GM10266 (cell line): ENCODE measurements at regions not wholly inside any gene's neighbourhood (a gene's known extent, or its start where the extent isn't known, plus 50 kb on each side); places are given as distances from the start of the nearest gene placed in this dataset.
"Not testable (repeated sequence)": the region's sequence is repeated elsewhere in the genome, so short reads cannot be mapped to it uniquely, and the experiment has no call there.

Source experiments
- DNase-seq: peaks from one replicate; pipeline ENCODE4 v3.0.0; 2012; ENCODE audit errors: extremely low spot score

GRCh38 chr7:150093897-150094296 lies 220.1 kb downstream of the ATP6V0E2 start:
- DNase-seq: not testable (repeated sequence)

GRCh38 chr7:150096213-150096994 lies 222.6 kb downstream of the ATP6V0E2 start:
- not testable (repeated sequence) for DNase-seq

GRCh38 chr7:150098592-150098991 lies 224.6 kb upstream of the LRRC61 start:
- not testable (repeated sequence) for DNase-seq

GRCh38 chr7:150101282-150101681 lies 221.9 kb upstream of the LRRC61 start:
- not testable (repeated sequence) for DNase-seq

GRCh38 chr7:150107283-150107682 lies 215.9 kb upstream of the LRRC61 start:
- not testable (repeated sequence) for DNase-seq

- not testable (repeated sequence) for DNase-seq
These were observed 212.8 kb upstream of the LRRC61 start for GRCh38 chr7:150110375-150110820.

- DNase-seq: not testable (repeated sequence)
These were observed 212.3 kb upstream of the LRRC61 start for GRCh38 chr7:150110882-150111281.

- DNase-seq: not testable (repeated sequence)
These were observed 211.6 kb upstream of the LRRC61 start for GRCh38 chr7:150111373-150112139.

- not testable (repeated sequence) for DNase-seq
These were observed 209.9 kb upstream of the LRRC61 start for GRCh38 chr7:150113301-150113700.

GRCh38 chr7:150114591-150114990 lies 208.6 kb upstream of the LRRC61 start:
- not testable (repeated sequence) for DNase-seq

GRCh38 chr7:150119966-150120365 lies 203.2 kb upstream of the LRRC61 start:
- not testable (repeated sequence) for DNase-seq

GRCh38 chr7:150125831-150126230 lies 197.3 kb upstream of the LRRC61 start:
- not testable (repeated sequence) for DNase-seq

- not testable (repeated sequence) for DNase-seq
These were observed 188.7 kb upstream of the LRRC61 start for GRCh38 chr7:150134451-150134850.

- DNase-seq: not testable (repeated sequence)
These were observed 187.4 kb upstream of the LRRC61 start for GRCh38 chr7:150135620-150136190.

GRCh38 chr7:150139840-150140239 lies 183.3 kb upstream of the LRRC61 start:
- not testable (repeated sequence) for DNase-seq

GRCh38 chr7:150141525-150142345 lies 181.4 kb upstream of the LRRC61 start:
- DNase-seq: not testable (repeated sequence)

- DNase-seq: not testable (repeated sequence)
These were observed 177.0 kb upstream of the LRRC61 start for GRCh38 chr7:150146124-150146523.

- DNase-seq: not testable (repeated sequence)
These were observed 175.6 kb upstream of the LRRC61 start for GRCh38 chr7:150147524-150147923.

GRCh38 chr7:150156015-150156414 lies 167.1 kb upstream of the LRRC61 start:
- not testable (repeated sequence) for DNase-seq

GRCh38 chr7:150158696-150159095 lies 164.5 kb upstream of the LRRC61 start:
- DNase-seq: not testable (repeated sequence)

- DNase-seq: not testable (repeated sequence)
These were observed 153.6 kb upstream of the LRRC61 start for GRCh38 chr7:150169515-150169914.
